ENCODE measurements at regions not wholly inside any gene's neighbourhood (a gene's known extent, or its start where the extent isn't known, plus 50 kb on each side); places are given as distances from the start of the nearest gene placed in this dataset.
"Not testable (repeated sequence)": the region's sequence is repeated elsewhere in the genome, so short reads cannot be mapped to it uniquely, and the experiment has no call there.

GRCh38 chr4:81806485-81806884 lies 334.8 kb upstream of the RASGEF1B start:
- DNase-seq: no peak

- DNase-seq: no peak
Measured at GRCh38 chr4:81804849-81805248, 333.1 kb upstream of the RASGEF1B start.

GRCh38 chr4:81802285-81802846 lies 330.7 kb upstream of the RASGEF1B start:
- no peak for DNase-seq

GRCh38 chr4:81799371-81799770 lies 327.7 kb upstream of the RASGEF1B start:
- DNase-seq: no peak

GRCh38 chr4:81796790-81797528 lies 325.3 kb upstream of the RASGEF1B start:
- DNase-seq: no peak

- DNase-seq: no peak
Measured at GRCh38 chr4:81792521-81792920, 320.8 kb upstream of the RASGEF1B start.

- no peak for DNase-seq
Measured at GRCh38 chr4:81790477-81790876, 318.8 kb upstream of the RASGEF1B start.

GRCh38 chr4:81789741-81790399 lies 318.2 kb upstream of the RASGEF1B start:
- no peak for DNase-seq

GRCh38 chr4:81789158-81789557 lies 317.5 kb upstream of the RASGEF1B start:
- DNase-seq: no peak

- DNase-seq: no peak
Measured at GRCh38 chr4:81786766-81787165, 315.1 kb upstream of the RASGEF1B start.

- peak; percentile 28 for DNase-seq
Measured at GRCh38 chr4:81786063-81786763, 314.5 kb upstream of the RASGEF1B start.

- DNase-seq: no peak
Measured at GRCh38 chr4:81785338-81785737, 313.6 kb upstream of the RASGEF1B start.

GRCh38 chr4:81783558-81783957 lies 311.9 kb upstream of the RASGEF1B start:
- no peak for DNase-seq

- DNase-seq: no peak
Measured at GRCh38 chr4:81781799-81782198, 310.1 kb upstream of the RASGEF1B start.

GRCh38 chr4:81777718-81778117 lies 306.0 kb upstream of the RASGEF1B start:
- not testable (repeated sequence) for DNase-seq

GRCh38 chr4:81776794-81777193 lies 305.1 kb upstream of the RASGEF1B start:
- DNase-seq: no peak

- DNase-seq: no peak
Measured at GRCh38 chr4:81773557-81773956, 301.9 kb upstream of the RASGEF1B start.

- DNase-seq: no peak
Measured at GRCh38 chr4:81771721-81772120, 300.0 kb upstream of the RASGEF1B start.

- DNase-seq: no peak
Measured at GRCh38 chr4:81769244-81769643, 297.5 kb upstream of the RASGEF1B start.

- no peak for DNase-seq
Measured at GRCh38 chr4:81758574-81759264, 287.0 kb upstream of the RASGEF1B start.

GRCh38 chr4:81757691-81758090 lies 286.0 kb upstream of the RASGEF1B start:
- DNase-seq: no peak

- no peak for DNase-seq
Measured at GRCh38 chr4:81756973-81757372, 285.3 kb upstream of the RASGEF1B start.

GRCh38 chr4:81756042-81756441 lies 284.3 kb upstream of the RASGEF1B start:
- no peak for DNase-seq

Measured in NCI-H1417 treated with DMSO at 0.1 percent for 48 hours (cell line).